HL-60 (cell line): ENCODE measurements at regions not wholly inside any gene's neighbourhood (a gene's known extent, or its start where the extent isn't known, plus 50 kb on each side); places are given as distances from the start of the nearest gene placed in this dataset.

Source experiments
- CTCF ChIP-seq: IDR thresholded peaks from one replicate; pipeline ENCODE4 v1.5.1; 2011; ENCODE audit warnings: low read length, control low read depth, inconsistent platforms; ENCODE audit not compliant: insufficient read depth
- REST ChIP-seq: IDR thresholded peaks from 2 replicates; pipeline ENCODE4 v1.6.1; 2012; ENCODE audit warnings: low read depth; ENCODE audit not compliant: insufficient replicate concordance

GRCh38 chr2:63788071-63788470 lies 53.6 kb upstream of the UGP2 start:
- TF ChIP-seq REST (no peak), CTCF (no peak)
